ENCODE measurements at regions not wholly inside any gene's neighbourhood (a gene's known extent, or its start where the extent isn't known, plus 50 kb on each side); places are given as distances from the start of the nearest gene placed in this dataset.

- no peak for TF ChIP-seq CHD7 (IDR thresholded peaks at IDR 0.05; ENCODE audit: insufficient replicate concordance, low read length)
- no peak for TF ChIP-seq BACH1 (IDR thresholded peaks at IDR 0.05; ENCODE audit: low read length)
- no peak for TF ChIP-seq RBBP5 (IDR thresholded peaks at IDR 0.05; ENCODE audit: borderline replicate concordance, low read depth, low read length)
- no peak for TF ChIP-seq PHF8 (conservative IDR thresholded peaks at IDR 0.05; ENCODE audit: low read depth, low read length)
- no peak for TF ChIP-seq NANOG (IDR thresholded peaks at IDR 0.05; ENCODE audit: insufficient read depth, low read depth, low read length, poor library complexity, severe bottlenecking)
- TF ChIP-seq EP300 (IDR thresholded peaks at IDR 0.05; ENCODE audit: borderline replicate concordance in 1 of 2, low read depth in 2 of 2, low read length in 2 of 2): no peak
- TF ChIP-seq JUND (IDR thresholded peaks at IDR 0.05; ENCODE audit: low read length): no peak
- TF ChIP-seq ATF2 (IDR thresholded peaks at IDR 0.05; ENCODE audit: low read length): no peak
Observed at GRCh38 chr13:79149210-79149609, 256.8 kb downstream of the RBM26 start (continued).

Measured in H1 (cell line).